Cardiac muscle cell (in vitro differentiated cells and primary cell): ENCODE measurements at regions not wholly inside any gene's neighbourhood (a gene's known extent, or its start where the extent isn't known, plus 50 kb on each side); places are given as distances from the start of the nearest gene placed in this dataset.

Experiments
- DNase-seq, 2 donors: peaks; one replicate each; pipeline versions ENCODE4 v3.0.0 to v3.0.0-alpha.2; 2010 to 2017; ENCODE audit warnings: low read depth in 1 of 2, low spot score in 1 of 2
- H3K27ac ChIP-seq: fragments of 200-600 bp; sonication (generic); 2 replicates; pipeline ENCODE4 v1.5.1; 2016
- H3K27me3 ChIP-seq: fragments of 200-600 bp; sonication (generic); 2 replicates; pipeline ENCODE4 v1.6.0; 2016; ENCODE audit warnings: control low read depth
- H3K36me3 ChIP-seq: fragments of 200-600 bp; sonication (generic); 2 replicates; pipeline ENCODE4 v1.5.1; 2016; ENCODE audit warnings: control low read depth
- H3K4me1 ChIP-seq: fragments of 200-600 bp; sonication (generic); 2 replicates; pipeline ENCODE4 v1.8.1; 2017; ENCODE audit warnings: low read depth, mild to moderate bottlenecking, mixed run types
- H3K4me3 ChIP-seq: fragments of 200-600 bp; sonication (generic); 2 replicates; pipeline ENCODE4 v1.5.1; 2016; ENCODE audit warnings: mild to moderate bottlenecking
- H3K9me3 ChIP-seq: fragments of 200-600 bp; sonication (generic); 2 replicates; pipeline ENCODE4 v1.5.1; 2017; ENCODE audit warnings: low read depth, mild to moderate bottlenecking, control low read depth
- TF ChIP-seq, protein P1 (sequence below): IDR thresholded peaks from 2 replicates; pipeline ENCODE4 v1.5.1; 2012; ENCODE audit warnings: low read depth, mild to moderate bottlenecking, low read length

GRCh38 chr2:6314218-6314960 lies 551.3 kb downstream of the CMPK2 start:
- H3K27me3 ChIP-seq, result no peaks in the 10 kb centered on the region
- H3K4me1 ChIP-seq, result no peaks in the 10 kb centered on the region
- H3K4me3 ChIP-seq, result no peak overlapping the region
- TF ChIP-seq, protein P1, sequence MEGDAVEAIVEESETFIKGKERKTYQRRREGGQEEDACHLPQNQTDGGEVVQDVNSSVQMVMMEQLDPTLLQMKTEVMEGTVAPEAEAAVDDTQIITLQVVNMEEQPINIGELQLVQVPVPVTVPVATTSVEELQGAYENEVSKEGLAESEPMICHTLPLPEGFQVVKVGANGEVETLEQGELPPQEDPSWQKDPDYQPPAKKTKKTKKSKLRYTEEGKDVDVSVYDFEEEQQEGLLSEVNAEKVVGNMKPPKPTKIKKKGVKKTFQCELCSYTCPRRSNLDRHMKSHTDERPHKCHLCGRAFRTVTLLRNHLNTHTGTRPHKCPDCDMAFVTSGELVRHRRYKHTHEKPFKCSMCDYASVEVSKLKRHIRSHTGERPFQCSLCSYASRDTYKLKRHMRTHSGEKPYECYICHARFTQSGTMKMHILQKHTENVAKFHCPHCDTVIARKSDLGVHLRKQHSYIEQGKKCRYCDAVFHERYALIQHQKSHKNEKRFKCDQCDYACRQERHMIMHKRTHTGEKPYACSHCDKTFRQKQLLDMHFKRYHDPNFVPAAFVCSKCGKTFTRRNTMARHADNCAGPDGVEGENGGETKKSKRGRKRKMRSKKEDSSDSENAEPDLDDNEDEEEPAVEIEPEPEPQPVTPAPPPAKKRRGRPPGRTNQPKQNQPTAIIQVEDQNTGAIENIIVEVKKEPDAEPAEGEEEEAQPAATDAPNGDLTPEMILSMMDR, result no peak
- H3K27ac ChIP-seq, result no peak overlapping the region
- no peaks in the 10 kb centered on the region for H3K9me3 ChIP-seq
- DNase-seq, result no peak
- H3K36me3 ChIP-seq, result no peaks in the 10 kb centered on the region

GRCh38 chr2:6325616-6326015 lies 540.1 kb downstream of the CMPK2 start:
- Histone ChIP-seq H3K9me3 (no peaks in the 10 kb centered on the region), H3K27ac (no peak overlapping the region), H3K27me3 (no peaks in the 10 kb centered on the region), H3K4me1 (no peaks in the 10 kb centered on the region), H3K36me3 (no peaks in the 10 kb centered on the region), H3K4me3 (no peak overlapping the region)
- DNase-seq, result no peak
- TF ChIP-seq, protein P1, result no peak

- Histone ChIP-seq H3K27me3 (no peaks in the 10 kb centered on the region), H3K27ac (no peak overlapping the region), H3K4me1 (no peaks in the 10 kb centered on the region), H3K4me3 (no peak overlapping the region), H3K36me3 (no peaks in the 10 kb centered on the region), H3K9me3 (no peaks in the 10 kb centered on the region)
- TF ChIP-seq, protein P1, result no peak
- no peak for DNase-seq
These were observed 538.7 kb downstream of the CMPK2 start for GRCh38 chr2:6326958-6327357.

- Histone ChIP-seq H3K27ac (no peak overlapping the region), H3K9me3 (no peaks in the 10 kb centered on the region), H3K36me3 (no peaks in the 10 kb centered on the region), H3K4me1 (no peaks in the 10 kb centered on the region), H3K27me3 (no peaks in the 10 kb centered on the region), H3K4me3 (no peak overlapping the region)
- TF ChIP-seq, protein P1, result no peak
- DNase-seq, result no peak
These were observed 528.8 kb downstream of the CMPK2 start for GRCh38 chr2:6336752-6337471.

- Histone ChIP-seq H3K36me3 (no peaks in the 10 kb centered on the region), H3K4me1 (no peaks in the 10 kb centered on the region)
- TF ChIP-seq, protein P1, result no peak
These were observed 528.3 kb downstream of the CMPK2 start for GRCh38 chr2:6337472-6337820.

More at GRCh38 chr2:6337472-6337820, 528.3 kb downstream of the CMPK2 start:
- Histone ChIP-seq H3K27ac (no peak overlapping the region), H3K4me3 (no peak overlapping the region), H3K27me3 (no peaks in the 10 kb centered on the region), H3K9me3 (no peaks in the 10 kb centered on the region)
- DNase-seq, result no peak
